ENCODE measurements at regions not wholly inside any gene's neighbourhood (a gene's known extent, or its start where the extent isn't known, plus 50 kb on each side); places are given as distances from the start of the nearest gene placed in this dataset.

GRCh38 chr12:30806989-30807694, 52.4 kb upstream of the CAPRIN2 start:
- Histone ChIP-seq H3K4me1 (no peaks in the 10 kb centered on the region), H3K27ac (no peak overlapping the region), H3K27me3 (no peaks in the 10 kb centered on the region), H3K36me3 (no peaks in the 10 kb centered on the region), H3K4me3 (no peak overlapping the region), H3K9me3 (no peaks in the 10 kb centered on the region)
- intact Hi-C loops (cut with DNase I): no loop called here
- DNase-seq (ENCODE audit: low spot score in 2 of 2): no peak
- peak; percentile 57 to 77 (median 75) for TF ChIP-seq CTCF (IDR thresholded peaks at IDR 0.05)

DNA sequence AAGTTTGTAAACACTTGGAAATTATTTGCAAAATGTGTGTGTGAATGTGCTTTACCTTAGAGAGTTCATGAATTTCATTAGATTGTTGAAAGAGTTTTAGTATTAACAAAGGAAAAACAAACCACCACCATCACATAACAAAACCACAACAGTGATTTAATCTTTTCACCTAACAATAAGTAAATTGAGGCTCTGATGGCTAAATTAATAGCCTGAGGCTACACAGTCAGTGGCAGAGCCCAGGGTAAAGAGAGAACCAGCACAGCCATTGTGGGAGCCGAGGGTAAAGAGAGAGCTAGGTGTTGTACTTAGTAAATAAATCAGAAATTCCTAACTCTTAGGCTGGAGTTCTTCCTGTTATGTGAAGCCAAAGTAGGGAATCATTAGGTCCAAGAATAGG, 51.2 kb upstream of the CAPRIN2 start:
- Histone ChIP-seq H3K4me1 (no peaks in the 10 kb centered on the region), H3K36me3 (no peaks in the 10 kb centered on the region), H3K27ac (no peak overlapping the region), H3K9me3 (no peaks in the 10 kb centered on the region), H3K4me3 (no peak overlapping the region), H3K27me3 (no peaks in the 10 kb centered on the region)
- DNase-seq (ENCODE audit: low spot score in 2 of 2): no peak
- intact Hi-C loops (cut with DNase I): no loop called here
- no peak for TF ChIP-seq CTCF (IDR thresholded peaks at IDR 0.05)

Data from ascending aorta (tissue), 2 donors.